MCF 10A (cell line): ENCODE measurements at regions not wholly inside any gene's neighbourhood (a gene's known extent, or its start where the extent isn't known, plus 50 kb on each side); places are given as distances from the start of the nearest gene placed in this dataset.

Source experiments
- BruUV-seq: library from RNA; stranded (reverse); fragments of 400-500 nt; replicated peaks from 2 replicates; lab custom pipeline; 2021; lab: Mats Ljungman, UMichigan
- CTCF ChIA-PET: fragments of 300-600 bp; sonication (Branson Sonifier 250); formaldehyde crosslinking; extraction: SDS; loops from one replicate; lab custom pipeline; 2021; ENCODE audit warnings: antibody characterized with exemption, inconsistent platforms; lab: Yijun Ruan, JAX
- POLR2A ChIA-PET: fragments of 300-600, 350-650 bp; sonication (Branson Sonifier 250); formaldehyde crosslinking; extraction: SDS; loops from one replicate; lab custom pipeline; 2020; ENCODE audit warnings: antibody characterized with exemption, inconsistent platforms; lab: Yijun Ruan, JAX
- DNase-seq: peaks from one replicate; pipeline ENCODE4 v3.0.0-alpha.2; 2018; ENCODE audit not compliant: unreplicated experiment
- H3K27ac Mint-ChIP-seq: one replicate; pipeline ENCODE4 v1.8.0; 2022; ENCODE audit warnings: mild to moderate bottlenecking, low read depth, mixed read lengths; ENCODE audit not compliant: unreplicated experiment
- H3K27me3 Mint-ChIP-seq: one replicate; pipeline ENCODE4 v1.8.0; 2022; ENCODE audit warnings: mixed read lengths; ENCODE audit not compliant: insufficient read depth, unreplicated experiment
- H3K36me3 Mint-ChIP-seq: one replicate; pipeline ENCODE4 v1.8.0; 2022; ENCODE audit warnings: mild to moderate bottlenecking, moderate library complexity, mixed read lengths; ENCODE audit not compliant: insufficient read depth, unreplicated experiment
- H3K4me1 Mint-ChIP-seq: one replicate; pipeline ENCODE4 v1.8.0; 2022; ENCODE audit warnings: mixed read lengths; ENCODE audit not compliant: insufficient read depth, unreplicated experiment
- H3K4me3 Mint-ChIP-seq: one replicate; pipeline ENCODE4 v1.8.0; 2022; ENCODE audit warnings: mild to moderate bottlenecking, moderate library complexity, mixed read lengths; ENCODE audit not compliant: unreplicated experiment
- H3K9me3 Mint-ChIP-seq: one replicate; pipeline ENCODE4 v1.8.0; 2022; ENCODE audit warnings: mixed read lengths; ENCODE audit not compliant: unreplicated experiment
- CTCF ChIP-seq: fragments of 200-600 bp; IDR thresholded peaks from one replicate; pipeline ENCODE4 v1.8.0; 2022; ENCODE audit warnings: antibody characterized with exemption, mild to moderate bottlenecking; ENCODE audit not compliant: unreplicated experiment
- intact Hi-C: fragments of 100-400 bp; cut with micrococcal nuclease; formaldehyde crosslinking; loops from 2 replicates; pipeline ENCODE4 v1.14.1; 2022

GRCh38 chr14:41993687-41994086 is 387.0 kb downstream of the LRFN5 start:
- BruUV-seq = no TSS peak
- ChIA-PET CTCF (no interaction called here), POLR2A (no interaction called here)
- no peaks in the 10 kb centered on the region for H3K9me3 Mint-ChIP-seq
- no peak overlapping the region for H3K4me3 Mint-ChIP-seq
- no peak for DNase-seq
- no peak overlapping the region for H3K27ac Mint-ChIP-seq
- H3K4me1 Mint-ChIP-seq = no peaks in the 10 kb centered on the region
- H3K27me3 Mint-ChIP-seq = peaks cover 71% of the 10 kb centered on the region
- H3K36me3 Mint-ChIP-seq = no peaks in the 10 kb centered on the region
- TF ChIP-seq CTCF = no peak
- intact Hi-C loops = no loop called here

- POLR2A ChIA-PET = interaction anchor here (0.6 kb wide), 1 partner anchor 445 kb away, joined by 5 read pairs; no protein-coding TSS in a partner anchor
- BruUV-seq = no TSS peak
- CTCF ChIA-PET = no interaction called here
Observed at GRCh38 chr14:41986700-41987099, 380.0 kb downstream of the LRFN5 start.

GRCh38 chr14:41986083-41986645 is 379.5 kb downstream of the LRFN5 start:
- no peaks in the 10 kb centered on the region for H3K36me3 Mint-ChIP-seq
- DNase-seq = no peak
- intact Hi-C loops = no loop called here
- H3K9me3 Mint-ChIP-seq = no peaks in the 10 kb centered on the region
- H3K4me3 Mint-ChIP-seq = no peak overlapping the region
- ChIA-PET POLR2A (interaction anchor here (0.6 kb wide), 1 partner anchor 444 kb away, joined by 5 read pairs; no protein-coding TSS in a partner anchor), CTCF (no interaction called here)
- peaks cover 69% of the 10 kb centered on the region for H3K27me3 Mint-ChIP-seq
- H3K4me1 Mint-ChIP-seq = peaks cover 6% of the 10 kb centered on the region
- no peak for TF ChIP-seq CTCF
- BruUV-seq = no TSS peak
- H3K27ac Mint-ChIP-seq = no peak overlapping the region

More at GRCh38 chr14:41986700-41987099, 380.0 kb downstream of the LRFN5 start:
- TF ChIP-seq CTCF = no peak
- peaks cover 69% of the 10 kb centered on the region for H3K27me3 Mint-ChIP-seq
- intact Hi-C loops = no loop called here
- H3K9me3 Mint-ChIP-seq = no peaks in the 10 kb centered on the region
- H3K27ac Mint-ChIP-seq = no peak overlapping the region
- H3K4me1 Mint-ChIP-seq = peaks cover 6% of the 10 kb centered on the region
- H3K36me3 Mint-ChIP-seq = no peaks in the 10 kb centered on the region
- no peak overlapping the region for H3K4me3 Mint-ChIP-seq
- peak; percentile 42 for DNase-seq

- Mint-ChIP-seq H3K36me3 (no peaks in the 10 kb centered on the region), H3K27me3 (no peaks in the 10 kb centered on the region), H3K27ac (no peak overlapping the region), H3K4me3 (no peak overlapping the region), H3K4me1 (no peaks in the 10 kb centered on the region), H3K9me3 (no peaks in the 10 kb centered on the region)
- ChIA-PET CTCF (no interaction called here), POLR2A (no interaction called here)
- BruUV-seq = no TSS peak
- intact Hi-C loops = no loop called here
- DNase-seq = no peak
- TF ChIP-seq CTCF = no peak
Observed at GRCh38 chr14:41973178-41973577, 366.5 kb downstream of the LRFN5 start.
